Stimulated activated naive CD8-positive, alpha-beta T cell treated with anti-CD3 and anti-CD28 coated beads, Interleukin-15, amount 100 ng/mL, for 72 hours (primary cell): ENCODE measurements at regions not wholly inside any gene's neighbourhood (a gene's known extent, or its start where the extent isn't known, plus 50 kb on each side); places are given as distances from the start of the nearest gene placed in this dataset.

Experiments used
- ATAC-seq: fragments of 150-1000 bp; cut with Tn5 transposase; 2 replicates; pipeline ENCODE4 v1.10.0; 2021; ENCODE audit warnings: mild to moderate bottlenecking, moderate library complexity
- DNase-seq, 2 donors: peaks; one replicate each; pipeline ENCODE4 v3.0.0; 2021 to 2022
- H3K27ac Mint-ChIP-seq, 2 donors: one replicate each; pipeline ENCODE4 v1.8.0; 2022; ENCODE audit warnings: mild to moderate bottlenecking in 2 of 2, mixed read lengths in 2 of 2, moderate library complexity in 2 of 2
- H3K27me3 Mint-ChIP-seq: one replicate; pipeline ENCODE4 v1.8.0; 2022; ENCODE audit warnings: mixed read lengths
- H3K4me1 Mint-ChIP-seq: one replicate; pipeline ENCODE4 v1.8.0; 2022; ENCODE audit warnings: mild to moderate bottlenecking, mixed read lengths
- H3K4me3 Mint-ChIP-seq, 2 donors: one replicate each; pipeline ENCODE4 v1.8.0; 2022; ENCODE audit warnings: mild to moderate bottlenecking in 2 of 2, mixed read lengths in 2 of 2, moderate library complexity in 1 of 2
- H3K9me3 Mint-ChIP-seq, 2 donors: one replicate each; pipeline ENCODE4 v1.8.0; 2022; ENCODE audit warnings: mixed read lengths in 2 of 2

- H3K4me1 Mint-ChIP-seq, result peaks cover 39% of the 10 kb centered on the region
- H3K4me3 Mint-ChIP-seq, result no peak overlapping the region
- ATAC-seq, result no peak
- no peak for DNase-seq
- no peak overlapping the region for H3K27ac Mint-ChIP-seq
- H3K9me3 Mint-ChIP-seq, result no peaks in the 10 kb centered on the region
- H3K27me3 Mint-ChIP-seq, result no peaks in the 10 kb centered on the region
These were observed 54.7 kb upstream of the ITPKB start for GRCh38 chr1:226793620-226794276.

- no peak overlapping the region for H3K27ac Mint-ChIP-seq
- H3K9me3 Mint-ChIP-seq, result no peaks in the 10 kb centered on the region
- H3K4me3 Mint-ChIP-seq, result no peak overlapping the region
- H3K4me1 Mint-ChIP-seq, result peaks cover 37% of the 10 kb centered on the region
- DNase-seq (no peak), ATAC-seq (no peak)
- H3K27me3 Mint-ChIP-seq, result no peaks in the 10 kb centered on the region
These were observed 53.3 kb upstream of the ITPKB start for GRCh38 chr1:226792368-226792767.

- Mint-ChIP-seq H3K4me1 (peaks cover 33% of the 10 kb centered on the region), H3K9me3 (no peaks in the 10 kb centered on the region), H3K27me3 (no peaks in the 10 kb centered on the region), H3K4me3 (no peak overlapping the region), H3K27ac (no peak overlapping the region)
- DNase-seq (no peak), ATAC-seq (no peak)
These were observed 51.6 kb upstream of the ITPKB start for GRCh38 chr1:226790545-226791181.

- peak; percentile 74 for ATAC-seq
- H3K4me1 Mint-ChIP-seq, result peaks cover 32% of the 10 kb centered on the region
- no peaks in the 10 kb centered on the region for H3K27me3 Mint-ChIP-seq
- no peak for DNase-seq
- H3K4me3 Mint-ChIP-seq, result peak overlapping the region; percentile 11 to 18
- no peaks in the 10 kb centered on the region for H3K9me3 Mint-ChIP-seq
- H3K27ac Mint-ChIP-seq, result no peak overlapping the region
These were observed 49.9 kb upstream of the ITPKB start for GRCh38 chr1:226788965-226789364.
